CD14-positive monocyte (primary cell): ENCODE measurements at regions not wholly inside any gene's neighbourhood (a gene's known extent, or its start where the extent isn't known, plus 50 kb on each side); places are given as distances from the start of the nearest gene placed in this dataset.

Experiments
- DNase-seq, 3 donors: peaks; one replicate each; pipeline ENCODE4 v3.0.0-alpha.2; 2011 to 2022
- H2AFZ ChIP-seq: 2 replicates; pipeline ENCODE4 v1.6.0; 2012; ENCODE audit warnings: mild to moderate bottlenecking, low read depth, low read length, inconsistent platforms; ENCODE audit not compliant: insufficient read depth, poor library complexity, severe bottlenecking
- H3K27ac ChIP-seq, 2 donors: 1 replicate in 1 of 2; 2 replicates in 1 of 2; pipeline ENCODE4 v1.5.1; 2012 to 2013; ENCODE audit warnings: low read length in 2 of 2, control low read depth in 1 of 2, inconsistent platforms in 1 of 2, low read depth in 1 of 2, mild to moderate bottlenecking in 1 of 2
- H3K27me3 ChIP-seq, 2 donors: one replicate each; pipeline versions ENCODE4 v1.6.0 to v1.6.1; 2011 to 2013; ENCODE audit warnings: low read length in 2 of 2; ENCODE audit not compliant: control insufficient read depth in 2 of 2, insufficient read depth in 2 of 2
- H3K36me3 ChIP-seq, 2 donors: replicated peaks in 1 of 2; 1 replicate in 1 of 2; 2 replicates in 1 of 2; pipeline versions ENCODE4 v1.5.1 to v1.6.1; 2012 to 2013; ENCODE audit warnings: low read length in 2 of 2, control low read depth in 1 of 2, inconsistent platforms in 1 of 2, mild to moderate bottlenecking in 1 of 2; ENCODE audit not compliant: insufficient read depth in 2 of 2, control insufficient read depth in 1 of 2
- H3K4me1 ChIP-seq, 2 donors: 1 replicate in 1 of 2; 2 replicates in 1 of 2; pipeline versions ENCODE4 v1.5.1 to v1.6.1; 2012 to 2013; ENCODE audit warnings: low read length in 2 of 2, control low read depth in 1 of 2, inconsistent platforms in 1 of 2, mild to moderate bottlenecking in 1 of 2, moderate library complexity in 1 of 2; ENCODE audit not compliant: insufficient read depth in 2 of 2, control insufficient read depth in 1 of 2
- H3K4me2 ChIP-seq: replicated peaks from 2 replicates; pipeline ENCODE3; 2012; ENCODE audit warnings: low read length, moderate library complexity, mild to moderate bottlenecking; ENCODE audit not compliant: poor library complexity, severe bottlenecking; ENCODE audit errors: extremely low read depth
- H3K4me3 ChIP-seq, 3 experiments: fragments of 200-600 bp in 1 of 3; sonication (generic) in 1 of 3; replicated peaks in 1 of 3; 1 replicate in 2 of 3; 2 replicates in 1 of 3; pipeline ENCODE4 v1.5.1; 2011 to 2013; ENCODE audit warnings: low read length in 3 of 3, mild to moderate bottlenecking in 3 of 3, control low read depth in 2 of 3, low read depth in 2 of 3, inconsistent platforms in 1 of 3, moderate library complexity in 1 of 3
- H3K79me2 ChIP-seq: 2 replicates; pipeline ENCODE4 v1.6.0; 2012; ENCODE audit warnings: mild to moderate bottlenecking, control low read depth, inconsistent platforms, low read length, moderate library complexity; ENCODE audit not compliant: insufficient read depth
- H3K9ac ChIP-seq: 2 replicates; pipeline ENCODE4 v1.6.0; 2017; ENCODE audit warnings: low read length, mild to moderate bottlenecking; ENCODE audit not compliant: insufficient read depth, poor library complexity, severe bottlenecking
- H3K9me3 ChIP-seq, 2 donors: replicated peaks in 1 of 2; 1 replicate in 1 of 2; 2 replicates in 1 of 2; pipeline versions ENCODE4 v1.5.1 to v1.6.1; 2012 to 2013; ENCODE audit warnings: low read length in 2 of 2, control low read depth in 1 of 2; ENCODE audit not compliant: control insufficient read depth in 1 of 2, insufficient read depth in 1 of 2
- H4K20me1 ChIP-seq: 2 replicates; pipeline ENCODE4 v1.6.0; 2012; ENCODE audit warnings: mild to moderate bottlenecking, low read length, control low read depth, moderate library complexity; ENCODE audit not compliant: insufficient read depth
- H3K27ac Mint-ChIP-seq, 7 donors: one replicate each; pipeline ENCODE4 v1.8.0; 2020; ENCODE audit warnings: mild to moderate bottlenecking in 7 of 7, mixed read lengths in 7 of 7, moderate library complexity in 6 of 7, inconsistent platforms in 2 of 7
- H3K27me3 Mint-ChIP-seq, 3 donors: one replicate each; pipeline ENCODE4 v1.8.0; 2021 to 2022; ENCODE audit warnings: low read depth in 3 of 3, mild to moderate bottlenecking in 3 of 3, mixed read lengths in 3 of 3, moderate library complexity in 3 of 3, inconsistent platforms in 1 of 3
- H3K36me3 Mint-ChIP-seq, 2 donors: one replicate each; pipeline ENCODE4 v1.8.0; 2020; ENCODE audit warnings: mixed read lengths in 2 of 2, inconsistent platforms in 1 of 2, mild to moderate bottlenecking in 1 of 2
- H3K4me1 Mint-ChIP-seq: one replicate; pipeline ENCODE4 v1.8.0; 2020; ENCODE audit warnings: mild to moderate bottlenecking, mixed read lengths
- H3K4me3 Mint-ChIP-seq, 2 donors: one replicate each; pipeline ENCODE4 v1.8.0; 2020; ENCODE audit warnings: mild to moderate bottlenecking in 2 of 2, mixed read lengths in 2 of 2, moderate library complexity in 1 of 2
- H3K9me3 Mint-ChIP-seq, 7 donors: one replicate each; pipeline ENCODE4 v1.8.0; 2020 to 2022; ENCODE audit warnings: mixed read lengths in 7 of 7, mild to moderate bottlenecking in 6 of 7, moderate library complexity in 6 of 7, inconsistent platforms in 2 of 7
- WGBS: methylation state at CpG from one replicate; pipeline ENCODE4 v1.1.5; 2013; ENCODE audit warnings: missing lambda C conversion rate; ENCODE audit not compliant: insufficient coverage; 5-methylcytosine and 5-hydroxymethylcytosine counted together
- intact Hi-C, 2 donors: fragments of 100-400 bp; cut with micrococcal nuclease; formaldehyde crosslinking; loops; one replicate each; pipeline versions ENCODE4 v1.15.0 to v1.15.1; 2023
- TF ChIP-seq, protein P1 (sequence below): fragments of 200-600 bp; IDR thresholded peaks from one replicate; pipeline ENCODE4 v1.8.0; 2022; ENCODE audit warnings: antibody characterized with exemption, mild to moderate bottlenecking

DNA sequence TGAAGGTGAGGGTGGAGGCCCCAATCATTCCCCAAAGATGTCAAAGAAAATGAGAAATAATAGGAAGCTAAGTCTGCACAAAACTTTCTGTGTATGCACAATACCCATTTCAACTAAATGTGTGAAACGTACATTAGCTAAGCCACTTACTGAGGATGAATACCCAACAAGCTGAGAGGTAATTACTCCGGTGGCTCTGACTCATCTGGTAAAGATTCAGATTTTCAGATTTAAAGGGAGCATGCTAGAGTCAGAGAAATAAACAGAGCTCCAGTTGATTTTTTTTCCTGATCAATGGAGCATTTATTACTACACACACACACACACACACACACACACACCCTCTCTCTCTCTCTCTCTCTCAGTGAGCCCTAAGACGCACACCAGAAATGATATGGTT lies 194.8 kb upstream of the ARGLU1 start:
- no peaks in the 10 kb centered on the region for H4K20me1 ChIP-seq
- TF ChIP-seq, protein P1, sequence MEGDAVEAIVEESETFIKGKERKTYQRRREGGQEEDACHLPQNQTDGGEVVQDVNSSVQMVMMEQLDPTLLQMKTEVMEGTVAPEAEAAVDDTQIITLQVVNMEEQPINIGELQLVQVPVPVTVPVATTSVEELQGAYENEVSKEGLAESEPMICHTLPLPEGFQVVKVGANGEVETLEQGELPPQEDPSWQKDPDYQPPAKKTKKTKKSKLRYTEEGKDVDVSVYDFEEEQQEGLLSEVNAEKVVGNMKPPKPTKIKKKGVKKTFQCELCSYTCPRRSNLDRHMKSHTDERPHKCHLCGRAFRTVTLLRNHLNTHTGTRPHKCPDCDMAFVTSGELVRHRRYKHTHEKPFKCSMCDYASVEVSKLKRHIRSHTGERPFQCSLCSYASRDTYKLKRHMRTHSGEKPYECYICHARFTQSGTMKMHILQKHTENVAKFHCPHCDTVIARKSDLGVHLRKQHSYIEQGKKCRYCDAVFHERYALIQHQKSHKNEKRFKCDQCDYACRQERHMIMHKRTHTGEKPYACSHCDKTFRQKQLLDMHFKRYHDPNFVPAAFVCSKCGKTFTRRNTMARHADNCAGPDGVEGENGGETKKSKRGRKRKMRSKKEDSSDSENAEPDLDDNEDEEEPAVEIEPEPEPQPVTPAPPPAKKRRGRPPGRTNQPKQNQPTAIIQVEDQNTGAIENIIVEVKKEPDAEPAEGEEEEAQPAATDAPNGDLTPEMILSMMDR: no peak
- no peaks in the 10 kb centered on the region for H3K36me3 ChIP-seq
- DNase-seq: no peak
- H3K4me3 ChIP-seq: no peak overlapping the region
- H3K4me3 Mint-ChIP-seq: no peak overlapping the region
- H3K27ac Mint-ChIP-seq: no peak overlapping the region
- H3K4me2 ChIP-seq: no peak overlapping the region
- no CpG with 5 or more reads among the region's 3 CpGs for WGBS
- H3K4me1 Mint-ChIP-seq: no peaks in the 10 kb centered on the region
- peaks cover 3 to 4% of the 10 kb centered on the region in 2 donors for H3K9me3 ChIP-seq
- H3K79me2 ChIP-seq: no peaks in the 10 kb centered on the region
- no peak overlapping the region for H3K27ac ChIP-seq
- peaks cover 2 to 16% (median 9%) of the 10 kb centered on the region in 7 donors for H3K9me3 Mint-ChIP-seq
- H3K9ac ChIP-seq: no peak overlapping the region
- H3K36me3 Mint-ChIP-seq: no peaks in the 10 kb centered on the region
- no peak overlapping the region for H2AFZ ChIP-seq
- intact Hi-C loops: no loop called here
- no peaks in the 10 kb centered on the region for H3K27me3 ChIP-seq
- H3K4me1 ChIP-seq: no peaks in the 10 kb centered on the region
- H3K27me3 Mint-ChIP-seq: no peaks in the 10 kb centered on the region

DNA sequence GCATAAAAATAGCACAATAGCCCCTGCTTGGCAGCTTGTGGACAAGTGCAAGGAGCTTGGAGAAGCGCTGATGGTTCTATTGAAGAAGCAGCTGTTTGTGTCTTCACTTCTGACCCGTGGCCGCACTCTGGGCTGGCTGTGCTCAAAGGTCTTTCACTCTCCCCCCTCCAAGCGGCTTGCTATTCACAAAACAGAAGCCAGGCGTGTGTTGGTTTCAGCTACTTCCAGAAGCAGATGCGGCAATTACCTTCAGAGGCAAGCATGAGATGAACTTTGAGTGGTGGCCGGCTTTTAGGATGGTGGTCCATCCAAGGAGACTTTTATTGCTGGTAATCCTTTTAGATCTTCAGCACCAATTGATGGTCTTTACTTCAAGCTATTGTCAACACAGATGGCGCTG lies 188.5 kb upstream of the ARGLU1 start:
- Histone ChIP-seq H4K20me1 (no peaks in the 10 kb centered on the region), H3K27me3 (no peaks in the 10 kb centered on the region), H3K4me3 (no peak overlapping the region), H3K4me1 (no peaks in the 10 kb centered on the region), H3K9me3 (no peaks in the 10 kb centered on the region), H3K36me3 (no peaks in the 10 kb centered on the region), H3K4me2 (no peak overlapping the region), H2AFZ (no peak overlapping the region), H3K9ac (no peak overlapping the region), H3K27ac (no peak overlapping the region), H3K79me2 (no peaks in the 10 kb centered on the region)
- Mint-ChIP-seq H3K27ac (no peak overlapping the region), H3K27me3 (peaks cover 3 to 8% (median 7%) of the 10 kb centered on the region in 3 donors), H3K36me3 (no peaks in the 10 kb centered on the region), H3K9me3 (peaks cover 0 to 2% (median 1%) of the 10 kb centered on the region in 7 donors), H3K4me3 (no peak overlapping the region), H3K4me1 (no peaks in the 10 kb centered on the region)
- intact Hi-C loops: no loop called here
- DNase-seq: no peak
- TF ChIP-seq, protein P1: no peak
- WGBS: 91% methylated on average over 4 of the region's 8 CpGs
